Neural cell (in vitro differentiated cells): ENCODE measurements at regions not wholly inside any gene's neighbourhood (a gene's known extent, or its start where the extent isn't known, plus 50 kb on each side); places are given as distances from the start of the nearest gene placed in this dataset.

ENCODE experiments used
- H2AFZ ChIP-seq: fragments of 200-600, 300-800 bp; sonication (generic), shearing (Covaris generic); 2 replicates; pipeline ENCODE4 v1.6.0; 2014; ENCODE audit warnings: low read depth, mild to moderate bottlenecking, antibody characterized with exemption, low read length, moderate library complexity
- H3F3A ChIP-seq: fragments of 200-600 bp; shearing (Covaris generic); 2 replicates; pipeline ENCODE4 v1.6.1; 2016; ENCODE audit warnings: mild to moderate bottlenecking, moderate library complexity, mixed read lengths, antibody characterized with exemption, low read length; ENCODE audit not compliant: insufficient read depth, poor library complexity, severe bottlenecking
- H3K27ac ChIP-seq: fragments of 200-600, 300-800 bp; sonication (generic), shearing (Covaris generic); 2 replicates; pipeline ENCODE4 v1.5.1; 2014; ENCODE audit warnings: mild to moderate bottlenecking, low read length, moderate library complexity
- H3K27me3 ChIP-seq: fragments of 300-800, 200-600 bp; sonication (generic), shearing (Covaris generic); 2 replicates; pipeline ENCODE4 v1.6.0; 2014; ENCODE audit warnings: mild to moderate bottlenecking, low read depth, low read length, moderate library complexity; ENCODE audit not compliant: insufficient read depth
- H3K36me3 ChIP-seq: fragments of 300-800, 200-600 bp; sonication (generic), shearing (Covaris generic); 2 replicates; pipeline ENCODE4 v1.5.1; 2014; ENCODE audit warnings: mild to moderate bottlenecking, antibody characterized with exemption, low read length, moderate library complexity; ENCODE audit not compliant: insufficient read depth
- H3K4me2 ChIP-seq: fragments of 300-800, 200-600 bp; sonication (generic), shearing (Covaris generic); 2 replicates; pipeline ENCODE4 v1.6.0; 2014; ENCODE audit warnings: mild to moderate bottlenecking, low read length
- H3K4me3 ChIP-seq: fragments of 300-800, 200-600 bp; sonication (generic), shearing (Covaris generic); 2 replicates; pipeline ENCODE4 v1.5.1; 2014; ENCODE audit warnings: mild to moderate bottlenecking, low read length, moderate library complexity
- H3K79me2 ChIP-seq: fragments of 200-600 bp; shearing (Covaris generic); replicated peaks from 2 replicates; pipeline ENCODE4 v1.6.0; 2014; ENCODE audit warnings: mild to moderate bottlenecking, low read length, moderate library complexity; ENCODE audit not compliant: insufficient read depth
- H3K9ac ChIP-seq: fragments of 300-800, 200-600 bp; sonication (generic), shearing (Covaris generic); 2 replicates; pipeline ENCODE4 v1.6.1; 2016; ENCODE audit warnings: mild to moderate bottlenecking, low read length, mixed read lengths
- H3K9me2 ChIP-seq: fragments of 200-600 bp; shearing (Covaris generic); 2 replicates; pipeline ENCODE4 v1.6.1; 2016; ENCODE audit warnings: mild to moderate bottlenecking, low read length, mixed read lengths; ENCODE audit not compliant: insufficient read depth
- H3K9me3 ChIP-seq: fragments of 200-600, 300-800 bp; sonication (generic), shearing (Covaris generic); 2 replicates; pipeline ENCODE4 v1.6.1; 2016; ENCODE audit warnings: mild to moderate bottlenecking, mixed run types, low read length, moderate library complexity, mixed read lengths
- H4K20me1 ChIP-seq: fragments of 200-600 bp; shearing (Covaris generic); 2 replicates; pipeline ENCODE4 v1.6.1; 2016; ENCODE audit warnings: mild to moderate bottlenecking, mixed run types; ENCODE audit not compliant: insufficient read depth
- EP300 ChIP-seq: fragments of 450-650 bp; conservative IDR thresholded peaks from 2 replicates; pipeline ENCODE4 v1.6.1; 2014; ENCODE audit warnings: antibody characterized with exemption, mild to moderate bottlenecking, moderate library complexity; ENCODE audit not compliant: poor library complexity, severe bottlenecking
- EZH2 ChIP-seq: fragments of 200-600, 300-800 bp; shearing (Covaris generic), sonication (generic); IDR thresholded peaks from 2 replicates; pipeline ENCODE4 v1.6.1; 2014; ENCODE audit warnings: antibody characterized with exemption, low read length, borderline replicate concordance, mild to moderate bottlenecking; ENCODE audit not compliant: insufficient read depth, poor library complexity, severe bottlenecking
- MXI1 ChIP-seq: fragments of 450-650 bp; conservative IDR thresholded peaks from 2 replicates; pipeline ENCODE4 v1.6.1; 2014; ENCODE audit warnings: antibody characterized with exemption, mild to moderate bottlenecking; ENCODE audit not compliant: poor library complexity, severe bottlenecking
- POLR2AphosphoS5 ChIP-seq: IDR thresholded peaks from 2 replicates; pipeline ENCODE4 v1.6.1; 2012
- RAD21 ChIP-seq: fragments of 450-650 bp; conservative IDR thresholded peaks from 2 replicates; pipeline ENCODE4 v1.6.1; 2014; ENCODE audit warnings: antibody characterized with exemption, mild to moderate bottlenecking, moderate library complexity
- SMC3 ChIP-seq: fragments of 450-650 bp; conservative IDR thresholded peaks from 2 replicates; pipeline ENCODE4 v1.6.1; 2014; ENCODE audit warnings: antibody characterized with exemption, mild to moderate bottlenecking, moderate library complexity; ENCODE audit not compliant: poor library complexity
- TAF1 ChIP-seq: IDR thresholded peaks from 2 replicates; pipeline ENCODE4 v1.6.1; 2012; ENCODE audit warnings: low read depth
- TF ChIP-seq, protein P1 (sequence below): fragments of 450-650 bp; IDR thresholded peaks from 2 replicates; pipeline ENCODE4 v1.5.1; 2014; ENCODE audit warnings: antibody characterized with exemption, mild to moderate bottlenecking, moderate library complexity; ENCODE audit not compliant: poor library complexity, severe bottlenecking
- TF ChIP-seq, protein P2 (sequence below): IDR thresholded peaks from 2 replicates; pipeline ENCODE4 v1.6.1; 2012; ENCODE audit warnings: borderline replicate concordance

DNA sequence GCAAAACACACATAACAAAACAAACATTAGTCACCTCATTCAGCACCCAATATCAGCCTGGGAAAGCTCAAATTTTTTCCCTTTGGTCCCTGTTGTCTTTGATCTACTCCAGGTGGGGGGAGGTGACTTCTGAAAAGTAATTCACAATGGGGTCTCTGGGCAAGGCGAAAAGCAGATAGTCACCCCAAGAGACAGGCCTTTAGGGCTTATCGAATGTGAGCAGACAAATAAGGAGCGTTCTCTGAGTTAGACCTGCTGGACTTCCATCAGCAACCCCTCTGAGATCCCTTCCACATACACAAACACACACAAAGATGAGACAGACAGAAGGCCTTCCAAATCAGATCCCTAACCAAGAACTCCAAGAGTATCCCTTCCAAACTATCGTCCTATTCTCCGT lies 171.0 kb upstream of the SMAD3 start:
- no peaks in the 10 kb centered on the region for H3F3A ChIP-seq
- TF ChIP-seq, protein P1, sequence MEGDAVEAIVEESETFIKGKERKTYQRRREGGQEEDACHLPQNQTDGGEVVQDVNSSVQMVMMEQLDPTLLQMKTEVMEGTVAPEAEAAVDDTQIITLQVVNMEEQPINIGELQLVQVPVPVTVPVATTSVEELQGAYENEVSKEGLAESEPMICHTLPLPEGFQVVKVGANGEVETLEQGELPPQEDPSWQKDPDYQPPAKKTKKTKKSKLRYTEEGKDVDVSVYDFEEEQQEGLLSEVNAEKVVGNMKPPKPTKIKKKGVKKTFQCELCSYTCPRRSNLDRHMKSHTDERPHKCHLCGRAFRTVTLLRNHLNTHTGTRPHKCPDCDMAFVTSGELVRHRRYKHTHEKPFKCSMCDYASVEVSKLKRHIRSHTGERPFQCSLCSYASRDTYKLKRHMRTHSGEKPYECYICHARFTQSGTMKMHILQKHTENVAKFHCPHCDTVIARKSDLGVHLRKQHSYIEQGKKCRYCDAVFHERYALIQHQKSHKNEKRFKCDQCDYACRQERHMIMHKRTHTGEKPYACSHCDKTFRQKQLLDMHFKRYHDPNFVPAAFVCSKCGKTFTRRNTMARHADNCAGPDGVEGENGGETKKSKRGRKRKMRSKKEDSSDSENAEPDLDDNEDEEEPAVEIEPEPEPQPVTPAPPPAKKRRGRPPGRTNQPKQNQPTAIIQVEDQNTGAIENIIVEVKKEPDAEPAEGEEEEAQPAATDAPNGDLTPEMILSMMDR, result no peak
- no peak for TF ChIP-seq TAF1
- TF ChIP-seq, protein P2, sequence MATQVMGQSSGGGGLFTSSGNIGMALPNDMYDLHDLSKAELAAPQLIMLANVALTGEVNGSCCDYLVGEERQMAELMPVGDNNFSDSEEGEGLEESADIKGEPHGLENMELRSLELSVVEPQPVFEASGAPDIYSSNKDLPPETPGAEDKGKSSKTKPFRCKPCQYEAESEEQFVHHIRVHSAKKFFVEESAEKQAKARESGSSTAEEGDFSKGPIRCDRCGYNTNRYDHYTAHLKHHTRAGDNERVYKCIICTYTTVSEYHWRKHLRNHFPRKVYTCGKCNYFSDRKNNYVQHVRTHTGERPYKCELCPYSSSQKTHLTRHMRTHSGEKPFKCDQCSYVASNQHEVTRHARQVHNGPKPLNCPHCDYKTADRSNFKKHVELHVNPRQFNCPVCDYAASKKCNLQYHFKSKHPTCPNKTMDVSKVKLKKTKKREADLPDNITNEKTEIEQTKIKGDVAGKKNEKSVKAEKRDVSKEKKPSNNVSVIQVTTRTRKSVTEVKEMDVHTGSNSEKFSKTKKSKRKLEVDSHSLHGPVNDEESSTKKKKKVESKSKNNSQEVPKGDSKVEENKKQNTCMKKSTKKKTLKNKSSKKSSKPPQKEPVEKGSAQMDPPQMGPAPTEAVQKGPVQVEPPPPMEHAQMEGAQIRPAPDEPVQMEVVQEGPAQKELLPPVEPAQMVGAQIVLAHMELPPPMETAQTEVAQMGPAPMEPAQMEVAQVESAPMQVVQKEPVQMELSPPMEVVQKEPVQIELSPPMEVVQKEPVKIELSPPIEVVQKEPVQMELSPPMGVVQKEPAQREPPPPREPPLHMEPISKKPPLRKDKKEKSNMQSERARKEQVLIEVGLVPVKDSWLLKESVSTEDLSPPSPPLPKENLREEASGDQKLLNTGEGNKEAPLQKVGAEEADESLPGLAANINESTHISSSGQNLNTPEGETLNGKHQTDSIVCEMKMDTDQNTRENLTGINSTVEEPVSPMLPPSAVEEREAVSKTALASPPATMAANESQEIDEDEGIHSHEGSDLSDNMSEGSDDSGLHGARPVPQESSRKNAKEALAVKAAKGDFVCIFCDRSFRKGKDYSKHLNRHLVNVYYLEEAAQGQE, result no peak
- no peak for TF ChIP-seq EZH2
- no peak for TF ChIP-seq RAD21
- TF ChIP-seq SMC3, result no peak
- TF ChIP-seq MXI1, result no peak
- no peak for TF ChIP-seq POLR2AphosphoS5
- no peak for TF ChIP-seq EP300

DNA sequence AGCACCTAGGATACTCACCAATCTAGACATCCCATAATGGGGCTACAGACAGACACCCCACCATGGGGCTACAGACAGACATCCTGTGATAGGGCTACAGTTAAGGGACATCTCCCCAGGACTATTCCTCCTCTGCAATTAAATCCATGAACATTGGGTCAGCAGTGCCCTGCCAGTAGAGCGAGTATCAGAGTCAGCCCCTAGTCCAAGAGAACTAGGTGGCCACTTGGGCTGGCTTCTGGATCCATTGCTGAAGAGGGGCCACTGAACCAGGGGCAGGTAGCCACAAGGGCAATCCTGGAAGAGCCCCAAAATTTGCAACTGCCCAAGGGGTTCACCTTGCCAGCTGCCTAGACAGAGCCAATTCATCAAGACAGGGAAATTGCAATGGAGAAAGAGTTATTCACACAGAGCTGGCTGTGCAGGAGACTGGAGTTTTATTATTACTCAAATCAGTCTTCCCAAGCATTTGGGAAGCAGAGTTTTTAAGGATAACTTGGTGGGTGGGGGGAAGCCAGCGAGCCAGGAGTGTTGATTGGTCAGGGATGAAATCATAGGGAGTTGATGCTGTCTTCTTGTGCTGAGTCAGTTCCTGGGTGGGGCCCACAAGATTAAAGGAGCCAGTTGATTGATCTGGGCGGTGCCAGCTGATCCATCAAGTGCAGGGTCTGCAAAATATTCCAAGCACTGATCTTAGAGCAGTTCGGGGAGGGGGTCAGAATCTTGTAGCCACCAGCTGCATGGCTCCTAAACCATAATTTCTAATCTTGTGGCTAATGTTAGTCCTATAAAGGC lies 170.2 kb upstream of the SMAD3 start:
- Histone ChIP-seq H2AFZ (no peak overlapping the region), H3K79me2 (no peaks in the 10 kb centered on the region), H3K4me3 (no peak overlapping the region), H3K9ac (no peak overlapping the region), H3K9me3 (no peaks in the 10 kb centered on the region), H3K36me3 (no peaks in the 10 kb centered on the region), H3F3A (no peaks in the 10 kb centered on the region), H3K27ac (no peak overlapping the region), H3K4me2 (no peak overlapping the region), H4K20me1 (no peaks in the 10 kb centered on the region), H3K9me2 (no peaks in the 10 kb centered on the region), H3K27me3 (no peaks in the 10 kb centered on the region)
- TF ChIP-seq SMC3, result no peak
- TF ChIP-seq TAF1, result no peak
- no peak for TF ChIP-seq EP300
- TF ChIP-seq MXI1, result no peak
- TF ChIP-seq, protein P2, result no peak
- TF ChIP-seq, protein P1, result no peak
- TF ChIP-seq POLR2AphosphoS5, result no peak
- TF ChIP-seq RAD21, result no peak
- no peak for TF ChIP-seq EZH2

More for the DNA sequence above, 171.0 kb upstream of the SMAD3 start:
- no peaks in the 10 kb centered on the region for H3K36me3 ChIP-seq
- no peak overlapping the region for H3K27ac ChIP-seq
- no peak overlapping the region for H3K9ac ChIP-seq
- H3K79me2 ChIP-seq, result no peaks in the 10 kb centered on the region
- no peaks in the 10 kb centered on the region for H3K9me3 ChIP-seq
- no peaks in the 10 kb centered on the region for H4K20me1 ChIP-seq
- no peaks in the 10 kb centered on the region for H3K9me2 ChIP-seq
- no peaks in the 10 kb centered on the region for H3K27me3 ChIP-seq
- no peak overlapping the region for H3K4me2 ChIP-seq
- H2AFZ ChIP-seq, result no peak overlapping the region
- H3K4me3 ChIP-seq, result no peak overlapping the region
